Erythroblast (primary cell): ENCODE measurements at regions not wholly inside any gene's neighbourhood (a gene's known extent, or its start where the extent isn't known, plus 50 kb on each side); places are given as distances from the start of the nearest gene placed in this dataset.

Experiments
- GATA1 ChIP-seq: IDR thresholded peaks from 2 replicates; pipeline ENCODE4 v1.6.1; 2011; ENCODE audit warnings: low read depth, mild to moderate bottlenecking, control low read depth, low read length, moderate library complexity
- POLR2A ChIP-seq: IDR thresholded peaks from 2 replicates; pipeline ENCODE4 v1.6.1; 2011; ENCODE audit warnings: mild to moderate bottlenecking, low read length

DNA sequence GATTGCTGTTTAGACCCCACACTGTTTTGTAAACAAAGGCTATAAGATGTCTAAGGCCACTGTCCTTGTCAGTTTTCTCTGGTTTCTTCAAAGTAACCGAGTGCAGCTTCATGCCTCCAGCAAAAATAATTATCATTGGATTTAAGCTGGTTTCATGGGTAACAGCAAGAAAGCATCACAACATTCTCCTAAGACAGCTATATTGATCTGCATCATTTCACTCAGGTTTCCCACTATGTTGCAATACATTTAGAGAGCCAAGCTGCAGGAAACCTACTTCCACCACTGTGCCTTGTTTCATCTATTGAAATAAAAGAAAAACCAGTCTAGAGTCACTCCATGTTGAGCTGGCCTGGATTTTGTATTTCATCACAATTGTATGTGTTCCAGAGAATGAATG is 351.4 kb downstream of the OXSM start:
- TF ChIP-seq POLR2A (no peak), GATA1 (no peak)
